NB4 (cell line): ENCODE measurements at regions not wholly inside any gene's neighbourhood (a gene's known extent, or its start where the extent isn't known, plus 50 kb on each side); places are given as distances from the start of the nearest gene placed in this dataset.

Source experiments
- DNase-seq: peaks from one replicate; pipeline ENCODE4 v3.0.0; 2010; ENCODE audit warnings: low read depth
- H3K4me3 ChIP-seq: one replicate; pipeline ENCODE4 v1.5.1; 2011; ENCODE audit warnings: mild to moderate bottlenecking, low read depth, low read length, moderate library complexity
- MAX ChIP-seq: IDR thresholded peaks from 2 replicates; pipeline ENCODE4 v1.6.1; 2011; ENCODE audit warnings: low read depth, low read length
- MYC ChIP-seq: IDR thresholded peaks from 2 replicates; pipeline ENCODE4 v1.6.1; 2011; ENCODE audit warnings: low read depth, low read length
- POLR2A ChIP-seq: IDR thresholded peaks from 2 replicates; pipeline ENCODE4 v1.6.1; 2011; ENCODE audit warnings: mild to moderate bottlenecking; ENCODE audit not compliant: insufficient read length; ENCODE audit errors: extremely low read depth
- TF ChIP-seq, protein P1 (sequence below): IDR thresholded peaks from one replicate; pipeline ENCODE4 v1.5.1; 2012; ENCODE audit warnings: low read depth, low read length

GRCh38 chr15:61702224-61703020 is 357.8 kb downstream of the VPS13C start:
- TF ChIP-seq MAX (no peak), POLR2A (no peak), MYC (no peak)
- TF ChIP-seq, protein P1, sequence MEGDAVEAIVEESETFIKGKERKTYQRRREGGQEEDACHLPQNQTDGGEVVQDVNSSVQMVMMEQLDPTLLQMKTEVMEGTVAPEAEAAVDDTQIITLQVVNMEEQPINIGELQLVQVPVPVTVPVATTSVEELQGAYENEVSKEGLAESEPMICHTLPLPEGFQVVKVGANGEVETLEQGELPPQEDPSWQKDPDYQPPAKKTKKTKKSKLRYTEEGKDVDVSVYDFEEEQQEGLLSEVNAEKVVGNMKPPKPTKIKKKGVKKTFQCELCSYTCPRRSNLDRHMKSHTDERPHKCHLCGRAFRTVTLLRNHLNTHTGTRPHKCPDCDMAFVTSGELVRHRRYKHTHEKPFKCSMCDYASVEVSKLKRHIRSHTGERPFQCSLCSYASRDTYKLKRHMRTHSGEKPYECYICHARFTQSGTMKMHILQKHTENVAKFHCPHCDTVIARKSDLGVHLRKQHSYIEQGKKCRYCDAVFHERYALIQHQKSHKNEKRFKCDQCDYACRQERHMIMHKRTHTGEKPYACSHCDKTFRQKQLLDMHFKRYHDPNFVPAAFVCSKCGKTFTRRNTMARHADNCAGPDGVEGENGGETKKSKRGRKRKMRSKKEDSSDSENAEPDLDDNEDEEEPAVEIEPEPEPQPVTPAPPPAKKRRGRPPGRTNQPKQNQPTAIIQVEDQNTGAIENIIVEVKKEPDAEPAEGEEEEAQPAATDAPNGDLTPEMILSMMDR, result no peak
- no peak overlapping the region for H3K4me3 ChIP-seq
- DNase-seq, result no peak

DNA sequence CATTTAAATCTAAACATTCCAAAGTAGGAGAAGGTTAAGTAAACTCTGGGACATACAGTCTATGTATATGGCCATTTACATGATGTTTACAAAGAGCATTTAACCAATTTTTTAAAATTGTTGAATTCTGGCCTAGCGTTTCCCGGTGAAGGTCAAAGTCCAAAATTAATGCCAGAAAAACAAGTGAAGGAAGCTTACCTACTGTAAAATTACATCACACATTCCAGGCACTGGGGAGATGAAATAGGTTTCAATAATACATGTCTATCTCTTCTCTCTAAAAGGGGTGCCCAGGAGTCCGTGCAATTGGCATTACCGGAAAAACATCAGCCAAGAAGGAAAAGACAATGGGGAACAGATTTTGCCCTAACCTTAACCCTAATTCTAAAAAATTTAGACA is 358.8 kb downstream of the VPS13C start:
- TF ChIP-seq MAX (no peak), POLR2A (no peak), MYC (no peak)
- TF ChIP-seq, protein P1, result no peak
- no peak overlapping the region for H3K4me3 ChIP-seq
- no peak for DNase-seq

GRCh38 chr15:61700803-61701202 is 359.4 kb downstream of the VPS13C start:
- no peak for DNase-seq
- no peak for TF ChIP-seq POLR2A
- TF ChIP-seq, protein P1, result no peak
- no peak for TF ChIP-seq MAX
- TF ChIP-seq MYC, result no peak
- no peak overlapping the region for H3K4me3 ChIP-seq

GRCh38 chr15:61697796-61698195 is 362.5 kb downstream of the VPS13C start:
- no peak for TF ChIP-seq POLR2A
- no peak for TF ChIP-seq MAX
- TF ChIP-seq, protein P1, result no peak
- TF ChIP-seq MYC, result no peak
- H3K4me3 ChIP-seq, result no peak overlapping the region
- no peak for DNase-seq

DNA sequence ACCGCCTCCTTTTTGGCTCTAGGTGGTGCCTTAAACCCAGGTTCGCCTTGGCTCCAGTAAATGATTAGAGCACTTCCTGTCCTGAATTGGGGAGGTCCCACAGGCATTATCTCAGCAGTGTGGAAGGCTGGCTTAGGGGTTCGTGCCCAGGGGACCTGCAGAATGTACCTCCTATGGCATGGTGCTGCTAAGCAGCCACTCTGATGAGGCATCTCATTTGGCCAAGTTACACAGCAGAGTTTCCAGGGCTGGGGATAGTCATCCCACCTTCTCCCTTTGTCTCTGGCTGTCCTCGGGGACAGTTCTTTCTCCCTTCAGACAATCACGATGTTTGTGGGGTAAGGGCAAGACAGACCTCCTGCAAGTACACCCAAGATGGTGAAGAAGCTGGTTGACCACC is 371.2 kb downstream of the VPS13C start:
- TF ChIP-seq MYC (no peak), MAX (no peak), POLR2A (no peak)
- TF ChIP-seq, protein P1, result no peak
- H3K4me3 ChIP-seq, result no peak overlapping the region
- DNase-seq, result no peak
